GM18867 (cell line): ENCODE measurements at regions not wholly inside any gene's neighbourhood (a gene's known extent, or its start where the extent isn't known, plus 50 kb on each side); places are given as distances from the start of the nearest gene placed in this dataset.

Source experiments
- ATAC-seq: cut with Tn5 transposase; IDR thresholded peaks from one replicate; pipeline ENCODE4 v1.9.1; 2021; ENCODE audit warnings: mild to moderate bottlenecking, moderate library complexity; ENCODE audit not compliant: unreplicated experiment

- ATAC-seq, result no peak
Measured at GRCh38 chr4:14277505-14277904, 650.0 kb upstream of the BOD1L1 start.

- ATAC-seq, result no peak
Measured at GRCh38 chr4:14280567-14280966, 653.0 kb upstream of the BOD1L1 start.

- ATAC-seq, result no peak
Measured at GRCh38 chr4:14284578-14284977, 657.1 kb upstream of the BOD1L1 start.

GRCh38 chr4:14289708-14290107, 662.2 kb upstream of the BOD1L1 start:
- ATAC-seq, result no peak

- ATAC-seq, result no peak
Measured at GRCh38 chr4:14293582-14293981, 666.1 kb upstream of the BOD1L1 start.

GRCh38 chr4:14294611-14295010, 667.1 kb upstream of the BOD1L1 start:
- ATAC-seq, result no peak

- no peak for ATAC-seq
Measured at GRCh38 chr4:14299166-14299565, 671.6 kb upstream of the BOD1L1 start.

- ATAC-seq, result no peak
Measured at GRCh38 chr4:14302021-14302420, 674.5 kb upstream of the BOD1L1 start.

GRCh38 chr4:14303856-14304255, 676.3 kb upstream of the BOD1L1 start:
- no peak for ATAC-seq

- ATAC-seq, result no peak
Measured at GRCh38 chr4:14308229-14308651, 680.7 kb upstream of the BOD1L1 start.

- no peak for ATAC-seq
Measured at GRCh38 chr4:14309431-14309830, 681.9 kb upstream of the BOD1L1 start.

GRCh38 chr4:14313757-14314156, 686.2 kb upstream of the BOD1L1 start:
- no peak for ATAC-seq

GRCh38 chr4:14315129-14315528, 687.2 kb upstream of the CPEB2 start:
- peak; percentile 58 for ATAC-seq

GRCh38 chr4:14317351-14317750, 684.9 kb upstream of the CPEB2 start:
- ATAC-seq, result no peak

GRCh38 chr4:14318671-14319070, 683.6 kb upstream of the CPEB2 start:
- ATAC-seq, result no peak

GRCh38 chr4:14321723-14322122, 680.6 kb upstream of the CPEB2 start:
- no peak for ATAC-seq

GRCh38 chr4:14323191-14323590, 679.1 kb upstream of the CPEB2 start:
- ATAC-seq, result no peak

- no peak for ATAC-seq
Measured at GRCh38 chr4:14329228-14329627, 673.1 kb upstream of the CPEB2 start.

GRCh38 chr4:14333616-14334015, 668.7 kb upstream of the CPEB2 start:
- ATAC-seq, result no peak

GRCh38 chr4:14334166-14334565, 668.1 kb upstream of the CPEB2 start:
- no peak for ATAC-seq

- ATAC-seq, result no peak
Measured at GRCh38 chr4:14335872-14336271, 666.4 kb upstream of the CPEB2 start.

GRCh38 chr4:14336656-14337055, 665.6 kb upstream of the CPEB2 start:
- no peak for ATAC-seq

- ATAC-seq, result no peak
Measured at GRCh38 chr4:14337892-14338584, 664.2 kb upstream of the CPEB2 start.
